CD1c-positive myeloid dendritic cell (primary cell): ENCODE measurements at regions not wholly inside any gene's neighbourhood (a gene's known extent, or its start where the extent isn't known, plus 50 kb on each side); places are given as distances from the start of the nearest gene placed in this dataset.

Experiments
- DNase-seq: peaks from one replicate; pipeline ENCODE4 v3.0.0-alpha.2; 2016; ENCODE audit errors: extremely low spot score

DNA sequence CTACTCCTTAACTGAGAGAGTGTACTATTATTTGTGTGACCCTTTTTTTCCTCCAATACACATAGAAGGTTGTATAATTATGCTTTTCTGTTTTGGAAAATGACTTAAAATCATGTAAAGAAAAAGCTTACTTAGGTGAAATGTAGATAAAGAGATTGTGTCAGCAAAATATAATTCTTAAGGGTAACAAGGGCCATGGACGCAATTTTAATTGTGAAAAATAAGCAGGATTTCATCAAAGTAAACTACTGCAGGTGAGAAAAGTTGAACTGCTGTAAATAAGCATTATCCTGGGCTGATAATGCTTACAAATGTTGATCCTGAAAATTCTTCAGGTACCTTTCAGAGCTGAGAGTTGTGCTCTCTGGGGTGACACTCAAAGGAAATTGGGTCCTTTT is 141.5 kb downstream of the RPIA start:
- no peak for DNase-seq

- DNase-seq, result no peak
These were observed 142.9 kb downstream of the RPIA start for GRCh38 chr2:88834376-88834775.

GRCh38 chr2:88834866-88835265 is 143.4 kb downstream of the RPIA start:
- DNase-seq, result no peak

GRCh38 chr2:88835726-88836125 is 144.3 kb downstream of the RPIA start:
- no peak for DNase-seq

DNA sequence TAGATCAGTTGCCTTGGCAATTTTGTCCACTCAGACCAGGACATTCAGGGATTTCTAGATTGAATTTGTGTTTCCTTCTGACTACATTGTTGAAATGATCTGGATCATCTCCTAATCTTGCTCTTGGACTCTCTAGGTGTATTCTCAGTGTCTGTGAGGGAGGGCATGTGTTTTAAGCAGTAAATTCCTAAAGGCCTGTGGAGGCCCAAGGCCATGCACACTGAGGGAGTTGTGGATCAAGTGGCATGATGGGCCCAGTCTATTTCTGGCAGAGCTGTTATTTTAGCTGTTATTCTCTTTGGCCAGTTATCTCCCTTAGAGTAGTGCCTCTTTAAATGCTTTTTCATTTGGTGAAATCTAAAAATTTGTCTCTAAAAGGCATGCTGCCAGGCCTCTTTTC is 144.9 kb downstream of the RPIA start:
- no peak for DNase-seq

- DNase-seq, result no peak
These were observed 146.2 kb downstream of the RPIA start for GRCh38 chr2:88837511-88838160.

GRCh38 chr2:88838165-88838635 is 146.7 kb downstream of the RPIA start:
- DNase-seq, result peak; percentile 1

DNA sequence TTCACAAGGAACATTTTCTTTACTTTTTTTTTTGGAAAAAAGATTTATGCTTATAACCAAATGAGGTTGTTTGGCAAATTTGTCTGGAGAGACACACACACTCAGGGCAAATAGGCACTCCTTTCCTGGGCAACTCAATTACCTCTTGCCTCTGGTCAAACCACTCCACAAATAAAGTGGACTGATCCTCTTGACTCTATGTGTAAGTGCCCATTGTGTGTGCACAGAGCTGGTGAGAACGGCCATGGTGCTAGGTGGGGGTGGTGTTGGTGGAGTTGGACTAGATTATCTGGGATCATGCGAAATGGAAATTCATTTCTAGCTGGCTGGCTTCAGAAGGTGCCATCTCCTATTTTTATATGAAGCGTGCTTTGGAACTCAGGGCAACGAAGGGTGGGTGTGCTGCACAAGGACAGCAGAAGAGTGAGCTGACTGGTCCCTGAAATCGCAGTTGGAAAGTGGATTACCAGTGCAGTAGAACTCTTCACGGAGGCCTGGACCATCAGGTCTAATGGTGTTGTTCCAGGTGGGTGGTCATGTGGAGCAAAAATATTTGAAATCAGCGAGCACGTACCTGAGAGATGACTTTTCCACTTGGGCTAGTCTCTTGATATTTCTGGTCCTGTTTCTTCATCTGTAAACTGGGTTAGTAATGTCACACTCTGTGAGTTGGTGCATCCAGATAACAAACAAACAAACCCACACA is 149.9 kb downstream of the RPIA start:
- no peak for DNase-seq

DNA sequence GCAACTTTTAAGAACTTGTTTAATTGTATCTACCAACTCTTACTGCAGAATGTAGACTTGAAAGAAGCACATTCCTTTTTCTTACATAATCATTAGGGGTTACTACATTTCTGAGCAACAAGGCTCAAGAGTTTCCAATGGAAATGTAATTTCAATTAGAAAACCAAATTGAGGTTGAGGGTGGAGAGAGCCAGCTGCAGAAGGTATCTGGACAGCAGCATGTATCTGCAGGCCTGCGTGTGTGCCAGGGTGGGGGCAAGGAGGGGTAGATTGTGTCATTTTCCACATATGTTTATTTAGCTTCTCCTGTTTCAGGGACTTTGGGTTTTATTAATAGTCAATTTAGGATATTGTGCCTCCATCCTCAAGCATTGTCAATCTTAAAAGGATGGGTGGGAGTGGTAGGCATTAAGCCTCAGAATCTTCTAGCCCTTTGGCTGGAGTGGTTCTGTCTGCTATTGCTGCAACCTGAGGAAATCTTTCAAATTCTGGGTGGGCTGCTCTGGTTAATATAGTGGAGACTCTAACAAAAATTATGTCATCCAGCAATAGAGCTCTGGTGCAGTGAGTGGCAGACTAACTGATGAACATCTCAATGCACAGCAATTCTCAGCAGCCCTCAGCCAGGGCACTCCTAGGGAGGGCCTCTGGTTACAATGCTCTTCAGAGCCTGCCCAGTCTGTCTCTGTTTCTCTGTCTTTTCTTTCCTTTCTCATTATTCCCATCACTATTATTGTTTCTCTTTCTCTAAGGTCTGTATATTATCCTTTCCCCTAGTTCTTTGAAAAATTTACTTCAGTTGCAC is 151.4 kb downstream of the RPIA start:
- no peak for DNase-seq

DNA sequence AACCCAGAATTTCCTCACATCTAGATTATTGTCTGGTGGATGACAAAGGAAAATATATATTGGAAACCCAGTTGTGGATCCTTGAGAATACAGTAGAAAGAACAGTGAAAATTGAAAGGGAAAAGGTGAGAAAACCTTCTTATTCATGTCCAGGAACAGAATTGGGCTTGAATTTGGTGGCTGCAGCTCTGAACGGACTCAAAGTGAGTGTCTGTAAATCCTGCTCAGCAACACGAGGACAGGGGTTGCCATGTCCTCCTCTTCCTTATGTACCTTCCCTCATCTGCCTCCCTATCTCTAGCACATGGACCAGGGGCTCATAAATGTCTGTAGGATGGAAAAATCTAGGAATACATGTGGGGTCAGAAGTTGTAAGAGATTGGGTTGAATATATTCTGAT is 152.2 kb downstream of the RPIA start:
- DNase-seq, result no peak

DNA sequence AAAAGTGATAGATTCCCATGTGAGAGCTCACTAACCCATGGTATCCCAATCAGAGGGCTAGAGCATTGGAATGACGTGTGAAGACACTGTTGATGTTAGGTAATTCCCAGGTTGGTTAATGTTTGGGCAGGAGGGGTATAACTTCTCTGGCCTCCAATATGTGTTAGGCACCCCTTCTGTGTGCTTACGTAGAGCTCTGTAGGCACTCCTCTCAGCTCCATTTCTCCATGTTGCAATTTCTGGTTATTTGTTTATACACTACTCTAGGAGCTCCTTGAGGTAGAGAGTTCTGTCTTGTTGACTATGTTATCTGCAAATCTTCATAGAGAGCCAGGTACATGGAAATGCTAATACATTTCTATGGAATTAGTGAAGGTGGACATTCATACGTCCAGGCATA is 153.5 kb downstream of the RPIA start:
- no peak for DNase-seq

GRCh38 chr2:88845772-88846661 is 154.5 kb downstream of the RPIA start:
- DNase-seq, result no peak

DNA sequence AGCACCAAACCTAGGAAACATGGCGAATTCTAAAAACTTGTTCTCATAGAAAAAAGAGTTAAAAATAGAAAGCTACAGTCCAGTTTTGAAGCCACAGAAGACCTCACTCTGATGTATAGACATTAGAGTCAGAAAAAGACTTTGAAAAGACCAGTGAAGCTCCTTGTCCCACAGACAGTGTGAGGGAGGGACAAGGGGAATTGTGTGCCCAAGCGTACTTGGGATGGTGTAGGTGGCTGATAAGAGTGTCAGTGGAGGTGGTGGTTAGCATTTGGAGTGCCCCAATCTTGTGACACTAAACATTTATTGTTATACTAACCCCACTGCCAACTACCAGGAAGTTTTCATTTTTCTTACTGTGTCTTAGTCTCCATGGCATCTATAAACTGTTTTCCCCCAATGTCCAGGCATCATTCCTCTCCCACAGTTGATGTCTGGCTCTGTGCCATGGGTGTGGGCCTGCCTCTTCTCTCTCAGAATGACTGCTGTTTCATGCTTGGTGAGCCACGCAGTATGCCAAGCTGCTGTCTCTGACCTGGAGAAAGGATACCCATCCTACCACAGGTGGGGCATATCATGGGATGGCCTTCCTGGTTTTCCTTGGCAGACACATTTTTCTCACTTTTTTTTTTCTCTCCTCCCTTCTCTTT is 161.4 kb downstream of the RPIA start:
- no peak for DNase-seq

DNA sequence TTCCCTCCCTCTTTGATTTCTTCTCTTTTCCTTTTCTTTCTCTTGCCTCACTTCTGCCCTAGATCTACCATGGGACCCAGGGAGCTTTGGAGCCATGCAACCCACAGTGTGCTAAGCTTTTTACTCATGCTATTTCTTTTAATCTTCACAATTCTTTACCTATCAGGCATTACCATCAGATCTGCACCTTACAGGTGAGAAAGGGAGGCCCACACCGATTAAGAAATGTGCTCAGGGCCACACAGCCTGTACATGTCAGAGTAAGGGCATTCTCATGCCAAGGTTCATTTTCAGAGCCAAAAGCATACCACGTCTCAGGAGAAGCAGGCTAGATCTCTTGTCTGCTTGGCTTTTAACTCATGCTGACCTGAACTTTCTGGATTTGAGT is 161.9 kb downstream of the RPIA start:
- DNase-seq, result no peak

- no peak for DNase-seq
These were observed 163.1 kb downstream of the RPIA start for GRCh38 chr2:88854528-88854927.

DNA sequence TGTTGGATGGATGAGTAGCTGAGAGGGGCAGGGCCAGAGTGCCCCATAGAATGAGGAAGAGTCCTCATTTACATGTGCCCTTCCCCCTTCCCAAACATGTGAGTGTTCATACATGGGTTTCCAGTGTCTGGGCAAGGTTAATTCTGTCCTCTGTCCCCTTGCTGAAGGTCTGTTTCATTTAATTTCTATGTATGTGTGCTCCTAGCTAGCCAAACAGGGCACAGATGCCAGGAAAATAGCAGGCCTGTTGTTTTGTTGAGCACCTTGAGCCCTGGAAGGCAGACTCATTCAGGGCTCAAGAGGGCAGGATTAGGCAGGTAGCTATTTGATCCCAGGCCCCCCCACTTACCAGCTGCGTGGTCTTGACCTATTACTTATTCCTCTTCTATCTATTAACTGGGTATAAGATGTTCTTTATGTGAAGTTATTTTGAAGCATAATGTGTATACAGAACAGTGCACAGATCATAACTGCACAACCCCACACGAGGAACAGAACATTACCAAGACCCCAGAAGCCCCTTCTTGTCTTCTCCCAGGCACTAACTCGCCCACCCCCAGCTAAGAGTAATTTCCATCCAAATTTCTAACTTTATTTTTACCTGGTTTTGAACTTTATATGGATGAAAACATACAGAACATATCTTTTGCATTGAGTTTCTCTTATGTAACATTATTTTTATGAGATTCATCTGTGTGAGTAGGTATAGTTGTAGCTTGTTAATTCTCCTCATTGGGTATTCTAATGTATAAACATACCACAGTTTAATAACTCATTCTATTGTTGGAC is 164.3 kb downstream of the RPIA start:
- DNase-seq, result no peak

GRCh38 chr2:88856409-88857135 is 165.1 kb downstream of the RPIA start:
- DNase-seq, result no peak

DNA sequence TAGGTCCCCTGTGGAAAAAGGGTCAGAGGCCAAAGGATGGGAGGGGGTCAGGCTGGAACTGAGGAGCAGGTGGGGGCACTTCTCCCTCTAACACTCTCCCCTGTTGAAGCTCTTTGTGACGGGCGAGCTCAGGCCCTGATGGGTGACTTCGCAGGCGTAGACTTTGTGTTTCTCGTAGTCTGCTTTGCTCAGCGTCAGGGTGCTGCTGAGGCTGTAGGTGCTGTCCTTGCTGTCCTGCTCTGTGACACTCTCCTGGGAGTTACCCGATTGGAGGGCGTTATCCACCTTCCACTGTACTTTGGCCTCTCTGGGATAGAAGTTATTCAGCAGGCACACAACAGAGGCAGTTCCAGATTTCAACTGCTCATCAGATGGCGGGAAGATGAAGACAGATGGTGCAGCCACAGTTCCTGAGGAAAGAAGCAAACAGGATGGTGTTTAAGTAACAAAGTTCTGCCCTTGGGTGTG is 165.8 kb downstream of the RPIA start:
- DNase-seq, result no peak

GRCh38 chr2:88857951-88858411 is 166.5 kb downstream of the RPIA start:
- DNase-seq, result no peak

DNA sequence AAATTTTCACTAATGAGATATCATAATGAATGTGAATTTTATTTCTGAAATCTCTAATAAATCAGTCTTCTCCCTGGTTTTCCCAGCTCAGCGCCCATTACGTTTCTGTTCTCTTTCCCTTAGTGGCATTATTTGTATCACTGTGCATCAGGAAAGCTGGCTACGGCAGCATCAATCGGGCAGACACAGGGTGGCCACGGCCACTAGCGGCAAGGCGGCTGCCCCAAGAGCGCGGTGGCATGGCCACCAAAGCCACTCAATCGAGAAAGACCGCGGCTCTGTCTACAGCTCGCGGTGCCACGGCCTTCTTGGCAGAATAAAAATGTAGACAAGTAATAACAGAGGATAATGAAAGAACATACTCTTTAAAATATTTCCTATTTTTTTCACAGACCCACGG is 168.0 kb downstream of the RPIA start:
- no peak for DNase-seq
